ENCODE measurements at regions not wholly inside any gene's neighbourhood (a gene's known extent, or its start where the extent isn't known, plus 50 kb on each side); places are given as distances from the start of the nearest gene placed in this dataset.

- no peak for DNase-seq (ENCODE audit: extremely low read depth in 1 of 11, low read depth in 9 of 11, low spot score in 4 of 11)
These were observed 146.4 kb upstream of the FAM83B start for GRCh38 chr6:54700158-54700557.

DNA sequence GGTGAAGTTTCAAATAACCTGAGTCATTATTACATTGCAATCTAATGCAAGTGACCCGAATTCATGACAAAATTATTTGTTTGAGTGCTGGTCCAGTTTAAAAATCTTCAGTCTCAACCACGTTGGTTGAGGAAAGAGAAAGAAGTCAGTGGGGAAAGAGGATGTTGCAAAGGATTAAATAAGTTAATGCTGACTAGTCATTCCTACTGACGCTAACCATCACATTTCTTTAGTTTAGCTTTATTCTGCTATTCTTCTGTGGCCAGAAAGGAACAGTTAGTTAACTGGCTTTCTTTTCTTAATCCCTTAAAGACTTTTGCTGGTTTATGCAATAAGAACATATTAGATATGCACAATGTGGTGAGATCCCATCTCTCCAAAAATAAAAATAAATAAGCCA lies 143.8 kb upstream of the FAM83B start:
- no peak for DNase-seq (ENCODE audit: extremely low read depth in 1 of 11, low read depth in 9 of 11, low spot score in 4 of 11)

DNA sequence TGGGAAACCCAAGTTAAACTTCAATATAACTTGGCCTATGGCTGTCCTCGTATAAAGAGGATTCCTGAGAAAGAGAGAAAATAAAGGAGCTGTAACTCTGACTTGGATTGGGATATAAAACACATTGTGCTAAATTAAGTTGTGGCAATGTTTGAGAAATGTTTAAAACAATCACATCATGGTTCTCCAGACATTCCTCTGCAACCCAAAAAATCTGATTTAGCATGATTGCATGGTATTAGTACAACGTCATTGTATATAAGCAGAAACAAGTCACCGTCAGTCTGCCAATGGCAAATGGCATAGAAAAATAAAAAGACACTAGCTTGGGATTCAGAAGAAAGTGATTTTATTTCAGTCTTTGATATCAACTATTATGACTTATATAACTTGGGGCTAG lies 140.2 kb upstream of the FAM83B start:
- DNase-seq (ENCODE audit: extremely low read depth in 1 of 11, low read depth in 9 of 11, low spot score in 4 of 11), result no peak

- DNase-seq (ENCODE audit: extremely low read depth in 1 of 11, low read depth in 9 of 11, low spot score in 4 of 11), result no peak
These were observed 139.5 kb upstream of the FAM83B start for GRCh38 chr6:54706844-54707605.

GRCh38 chr6:54710456-54710855 lies 136.1 kb upstream of the FAM83B start:
- no peak for DNase-seq (ENCODE audit: extremely low read depth in 1 of 11, low read depth in 9 of 11, low spot score in 4 of 11)

DNA sequence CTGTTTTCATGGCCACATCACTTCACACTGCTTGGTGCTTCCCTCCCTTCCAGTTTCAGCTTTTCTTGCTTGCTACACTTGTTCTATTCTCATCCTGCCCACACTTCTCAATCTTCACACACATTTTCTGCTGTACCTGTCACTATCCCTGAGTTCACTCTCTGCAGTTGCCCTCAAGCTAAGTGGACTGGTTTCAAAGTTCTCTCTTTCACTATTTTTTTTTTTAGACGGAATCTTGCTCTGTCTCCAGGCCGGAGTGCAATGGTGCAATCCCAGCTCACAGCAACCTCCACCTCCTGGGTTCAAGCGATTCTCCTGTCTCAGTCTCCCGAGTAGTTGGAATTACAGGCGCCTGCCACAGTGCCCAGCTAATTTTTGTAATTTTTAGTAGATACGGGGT lies 130.6 kb upstream of the FAM83B start:
- no peak for DNase-seq (ENCODE audit: extremely low read depth in 1 of 11, low read depth in 9 of 11, low spot score in 4 of 11)

DNA sequence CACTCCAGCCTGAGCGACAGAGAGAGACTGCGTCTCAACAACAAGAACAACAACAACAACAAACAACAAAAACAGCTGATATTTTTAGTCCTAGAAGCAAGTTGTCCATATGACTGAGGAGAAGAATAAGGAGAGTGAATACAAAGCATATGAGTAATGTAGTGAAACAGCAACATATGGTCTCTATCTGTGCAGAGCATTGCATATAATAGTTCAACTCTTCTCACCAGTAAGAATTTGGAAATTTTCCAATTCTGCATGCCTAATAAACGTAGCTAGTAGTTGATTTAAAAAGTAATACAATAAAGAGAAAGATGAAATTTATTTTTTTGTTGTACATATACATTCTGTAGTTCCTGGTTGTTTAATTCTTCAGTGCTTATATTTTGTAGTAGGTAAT lies 129.7 kb upstream of the FAM83B start:
- DNase-seq (ENCODE audit: extremely low read depth in 1 of 11, low read depth in 9 of 11, low spot score in 4 of 11), result peak in 2 of 11 donors; percentile 27 to 30

DNA sequence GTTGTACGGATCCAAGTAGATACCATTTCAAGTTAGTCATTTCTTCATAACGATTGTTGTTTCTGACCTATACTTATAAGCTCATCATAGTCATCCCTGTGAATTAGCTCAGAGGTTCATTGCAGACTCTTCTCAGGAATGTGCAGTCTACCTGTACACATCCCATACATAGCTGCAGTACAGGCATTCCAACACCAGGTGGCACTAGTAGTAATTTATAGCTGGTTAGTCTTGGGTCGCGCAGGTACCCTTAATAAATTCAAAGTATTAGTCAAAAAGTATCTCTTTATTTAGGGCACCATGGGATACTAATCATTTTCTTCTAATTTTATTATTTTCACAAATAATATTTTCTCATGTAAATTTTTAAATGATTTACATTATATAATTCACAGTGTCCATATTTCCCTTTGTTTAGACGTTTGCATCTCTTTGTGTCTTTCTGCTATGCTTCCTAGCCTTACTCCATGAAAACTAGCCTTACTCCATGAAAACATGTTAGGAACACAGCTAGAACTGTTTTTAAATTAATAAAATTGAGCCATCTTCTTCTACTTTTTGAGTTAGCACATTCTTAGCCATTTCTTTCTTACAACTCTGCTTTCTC lies 128.6 kb upstream of the FAM83B start:
- peak in 7 of 11 donors; percentile 25 to 67 (median 45) for DNase-seq (ENCODE audit: extremely low read depth in 1 of 11, low read depth in 9 of 11, low spot score in 4 of 11)

DNA sequence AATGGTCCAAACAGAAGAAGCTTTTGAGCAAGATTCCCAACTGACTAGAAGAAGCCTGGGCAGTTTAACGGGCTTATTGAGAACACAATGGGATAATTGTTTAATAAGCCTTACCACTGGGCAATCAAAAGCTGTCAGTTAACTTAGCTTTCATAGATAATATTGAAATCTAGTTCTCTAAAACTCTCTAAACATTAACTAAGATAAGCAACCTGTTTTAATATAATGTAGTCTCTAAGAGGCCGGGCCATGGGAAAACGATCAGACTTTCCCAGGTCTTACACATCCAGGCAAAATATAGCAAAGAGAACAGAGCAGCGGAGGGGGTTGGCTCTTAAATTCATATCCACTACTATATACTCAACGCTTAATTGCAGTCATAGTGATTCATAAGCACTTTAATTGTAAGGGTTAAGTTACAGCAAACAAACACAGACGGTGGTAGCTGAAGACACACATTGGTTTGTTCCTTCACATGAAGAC lies 128.0 kb upstream of the FAM83B start:
- DNase-seq (ENCODE audit: extremely low read depth in 1 of 11, low read depth in 9 of 11, low spot score in 4 of 11), result no peak

DNA sequence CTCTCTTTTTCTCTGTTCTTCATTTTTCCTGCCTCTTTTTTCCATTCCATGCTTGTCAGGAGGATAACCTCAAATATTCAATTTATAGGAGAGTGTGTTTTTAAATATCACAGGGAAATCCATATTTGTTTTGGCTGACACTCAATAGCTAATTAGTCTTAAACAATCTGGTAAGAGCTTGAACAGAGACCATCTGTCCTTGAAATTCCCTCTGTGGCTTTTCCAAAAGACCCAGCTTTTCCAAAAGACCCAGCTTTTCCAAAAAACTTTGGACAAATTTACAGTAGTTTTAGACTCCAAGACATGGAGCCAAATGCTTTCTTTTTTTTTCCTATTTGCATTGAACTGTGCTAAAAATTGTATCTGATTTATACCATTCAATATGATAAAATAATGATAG lies 127.4 kb upstream of the FAM83B start:
- peak in 3 of 11 donors; percentile 18 to 31 (median 28) for DNase-seq (ENCODE audit: extremely low read depth in 1 of 11, low read depth in 9 of 11, low spot score in 4 of 11)

DNA sequence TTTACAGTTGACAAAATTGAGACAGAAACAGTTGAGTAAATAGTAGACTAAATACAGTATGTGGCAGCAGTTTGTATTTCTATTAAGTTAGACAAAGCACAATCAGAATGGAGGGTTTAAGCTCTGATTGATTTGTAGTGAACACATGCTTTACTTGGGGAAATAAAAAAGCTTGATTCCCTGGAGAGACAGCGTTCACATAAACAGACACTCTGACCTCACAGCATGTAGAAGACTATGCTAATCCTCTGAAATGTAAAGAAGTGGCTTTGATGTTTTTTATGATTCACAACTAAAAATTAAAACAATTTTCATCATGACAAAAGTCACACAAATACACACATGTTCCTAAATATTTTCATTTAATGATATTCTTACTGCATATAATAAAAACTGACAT lies 126.9 kb upstream of the FAM83B start:
- no peak for DNase-seq (ENCODE audit: extremely low read depth in 1 of 11, low read depth in 9 of 11, low spot score in 4 of 11)

DNA sequence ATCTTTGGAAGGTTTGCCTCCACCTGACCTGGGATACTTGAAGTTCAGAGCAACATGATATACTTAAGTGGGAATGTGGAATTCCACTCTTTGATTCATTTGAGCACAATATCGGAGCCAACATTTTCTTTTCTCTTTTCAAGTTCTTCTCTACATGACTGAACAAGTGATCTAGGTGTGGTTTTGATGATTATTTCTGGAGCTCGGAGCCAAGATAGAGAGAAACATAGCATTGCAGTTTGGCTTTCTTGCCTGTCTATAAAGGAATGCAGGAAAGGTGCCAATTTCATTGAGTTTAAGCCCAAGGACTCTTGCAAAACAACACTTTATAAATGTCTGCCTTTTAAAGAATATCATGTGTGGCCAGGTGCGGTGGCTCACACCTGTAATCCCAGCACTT lies 124.2 kb upstream of the FAM83B start:
- no peak for DNase-seq (ENCODE audit: extremely low read depth in 1 of 11, low read depth in 9 of 11, low spot score in 4 of 11)

GRCh38 chr6:54729716-54730115 lies 116.9 kb upstream of the FAM83B start:
- DNase-seq (ENCODE audit: extremely low read depth in 1 of 11, low read depth in 9 of 11, low spot score in 4 of 11), result no peak

DNA sequence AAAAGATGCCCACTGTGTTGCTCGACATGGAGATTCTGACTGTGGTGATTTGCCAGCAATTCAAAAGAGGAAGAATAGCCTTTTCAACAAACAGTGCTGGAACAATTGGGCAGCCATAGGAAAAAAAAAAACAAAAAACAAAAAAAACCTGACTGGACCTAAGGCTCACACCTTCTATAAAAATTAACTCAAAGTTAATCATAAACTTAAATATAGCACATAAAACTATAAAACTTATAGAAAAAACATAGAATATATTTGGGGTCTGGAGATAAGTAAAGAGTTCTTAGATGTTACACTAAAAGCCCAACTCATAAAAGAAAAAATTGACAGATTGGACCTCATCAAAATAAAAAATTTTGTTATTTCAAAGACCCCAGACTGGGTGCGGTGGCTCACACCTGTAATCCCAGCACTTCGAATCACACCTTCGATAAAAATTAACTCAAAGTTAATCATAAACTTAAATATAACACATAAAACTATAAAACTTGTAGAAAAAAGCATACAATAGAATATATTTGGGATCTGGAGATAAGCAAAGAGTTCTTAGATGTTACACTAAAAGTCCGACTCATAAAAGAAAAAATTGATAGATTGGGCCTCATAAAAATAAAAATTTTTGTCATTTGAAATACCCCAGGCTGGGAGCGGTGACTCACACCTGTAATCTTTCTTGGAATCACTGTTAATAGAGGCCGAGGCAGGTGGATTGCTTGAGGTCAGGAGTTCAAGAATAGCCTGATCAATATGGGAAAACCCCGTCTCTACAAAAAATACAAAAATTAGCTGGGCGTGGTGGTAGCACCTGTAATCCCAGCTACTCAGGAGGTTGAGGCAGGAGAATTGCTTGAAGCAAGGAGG lies 115.6 kb upstream of the FAM83B start:
- no peak for DNase-seq (ENCODE audit: extremely low read depth in 1 of 11, low read depth in 9 of 11, low spot score in 4 of 11)

DNA sequence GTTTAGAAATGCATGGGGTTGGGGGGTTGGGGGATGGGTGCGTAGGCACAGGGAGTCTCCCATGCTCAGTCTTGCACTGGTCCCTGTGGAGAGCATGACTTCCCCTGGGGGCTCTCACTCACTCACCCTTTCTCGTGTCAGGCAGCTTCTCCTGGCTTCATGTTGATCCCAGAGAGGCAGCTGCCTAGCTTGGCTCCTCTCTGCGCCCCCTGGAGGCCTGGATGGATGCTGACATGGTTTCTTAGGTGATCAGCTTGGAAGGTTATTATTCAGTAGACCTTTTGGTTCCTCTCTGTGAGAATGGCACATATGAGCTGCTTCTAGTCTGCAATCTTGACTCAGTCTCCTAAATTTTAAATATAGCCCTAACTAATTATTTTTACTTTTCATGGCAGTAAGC lies 109.3 kb upstream of the FAM83B start:
- DNase-seq (ENCODE audit: extremely low read depth in 1 of 11, low read depth in 9 of 11, low spot score in 4 of 11), result no peak

DNA sequence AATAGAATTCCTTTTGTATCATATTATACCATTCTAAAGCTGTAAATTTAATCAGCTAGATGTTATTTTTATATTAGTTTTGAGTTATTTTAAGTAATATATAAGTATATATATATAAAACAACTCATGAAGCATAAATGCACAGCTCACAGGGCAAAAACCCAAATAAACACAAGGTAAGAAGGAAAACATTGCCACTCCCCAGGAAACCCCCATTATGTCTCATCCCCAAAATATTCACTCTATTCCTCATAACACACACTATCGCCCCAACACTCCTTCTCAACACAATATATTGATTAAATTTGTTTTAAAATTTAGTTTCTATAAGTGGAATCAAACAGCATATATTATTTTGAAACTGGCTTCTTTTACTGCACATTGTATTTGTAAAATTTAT lies 98.6 kb upstream of the FAM83B start:
- DNase-seq (ENCODE audit: extremely low read depth in 1 of 11, low read depth in 9 of 11, low spot score in 4 of 11), result no peak

DNA sequence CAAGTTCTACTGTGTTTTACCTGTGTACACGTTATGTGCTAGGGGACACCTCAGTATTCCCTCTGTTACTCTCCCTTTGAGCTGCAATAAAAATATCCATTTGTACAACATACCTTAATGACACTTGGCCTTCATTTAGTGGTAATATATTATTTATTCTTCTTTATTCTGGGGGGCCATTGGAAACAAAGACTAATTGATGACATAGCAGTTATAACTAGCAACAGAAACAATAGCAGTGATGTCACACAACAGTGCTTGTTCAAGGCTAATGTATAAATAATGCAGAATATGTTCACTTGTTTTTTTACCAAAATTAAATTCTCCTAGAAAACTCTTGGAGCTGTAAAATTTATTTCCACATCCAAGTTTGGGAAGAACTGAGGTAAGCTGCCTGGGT lies 92.2 kb upstream of the FAM83B start:
- DNase-seq (ENCODE audit: extremely low read depth in 1 of 11, low read depth in 9 of 11, low spot score in 4 of 11), result no peak

- no peak for DNase-seq (ENCODE audit: extremely low read depth in 1 of 11, low read depth in 9 of 11, low spot score in 4 of 11)
These were observed 88.2 kb upstream of the FAM83B start for GRCh38 chr6:54758340-54758739.

DNA sequence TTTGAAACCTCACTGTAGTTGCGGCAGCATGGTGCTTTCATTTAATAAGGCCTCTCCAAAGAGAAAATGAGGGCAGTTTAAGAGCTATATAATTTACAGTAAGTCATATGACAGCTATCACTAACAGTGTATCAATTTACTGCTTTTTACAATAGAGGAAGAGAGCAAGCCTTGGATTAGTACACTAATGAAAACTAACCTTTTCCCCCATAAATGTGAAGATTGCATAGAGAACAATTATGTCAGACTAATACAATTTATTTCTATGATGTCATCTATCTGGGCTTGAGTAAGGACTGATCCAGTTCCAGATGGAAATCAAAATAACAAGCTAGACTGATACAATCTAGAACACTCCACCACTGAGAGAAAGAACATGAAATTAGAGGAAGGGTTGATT lies 78.1 kb upstream of the FAM83B start:
- DNase-seq (ENCODE audit: extremely low read depth in 1 of 11, low read depth in 9 of 11, low spot score in 4 of 11), result no peak

DNA sequence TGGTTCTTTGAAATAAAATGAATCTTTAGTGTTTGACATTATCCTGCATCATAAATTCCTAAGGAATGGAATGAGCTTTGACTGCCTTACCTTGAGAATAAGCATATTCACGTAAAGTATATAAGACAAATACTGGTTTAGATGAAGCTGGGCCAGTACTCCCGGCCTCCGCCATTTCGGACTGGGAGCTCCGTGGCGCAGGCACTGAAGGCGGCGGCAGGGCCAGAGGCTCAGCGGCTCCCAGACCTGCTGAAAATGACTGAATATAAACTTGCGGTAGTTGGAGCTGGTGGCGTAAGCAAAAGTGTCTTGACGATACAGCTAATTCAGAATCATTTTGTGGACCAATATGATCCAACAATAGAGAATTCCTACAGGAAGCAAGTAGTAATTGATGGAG lies 76.2 kb upstream of the FAM83B start:
- no peak for DNase-seq (ENCODE audit: extremely low read depth in 1 of 11, low read depth in 9 of 11, low spot score in 4 of 11)

Data from renal cortex interstitium (tissue), 11 donors.